Liver (tissue), 3 donors: ENCODE measurements at regions not wholly inside any gene's neighbourhood (a gene's known extent, or its start where the extent isn't known, plus 50 kb on each side); places are given as distances from the start of the nearest gene placed in this dataset.
"Not testable (repeated sequence)": the region's sequence is repeated elsewhere in the genome, so short reads cannot be mapped to it uniquely, and the experiment has no call there.

Source experiments
- CTCF ChIP-seq: fragments of 150-350 bp; IDR thresholded peaks from 2 replicates; pipeline ENCODE4 v1.5.1; 2017; ENCODE audit warnings: improper control_type of control experiment, low read depth, low read length; ENCODE audit not compliant: missing input control
- RAD21 ChIP-seq, 2 donors: IDR thresholded peaks; 2 replicates each; pipeline ENCODE4 v1.6.1; 2016; ENCODE audit warnings: antibody characterized with exemption in 2 of 2, mild to moderate bottlenecking in 2 of 2
- TAF1 ChIP-seq: conservative IDR thresholded peaks from 2 replicates; pipeline ENCODE4 v1.6.1; 2016; ENCODE audit warnings: antibody characterized with exemption, mild to moderate bottlenecking
- donor health status: healthy.
- donor health status: healthy.

GRCh38 chrY:9757488-9757887 lies 229.8 kb downstream of the TSPY10 start:
- not testable (repeated sequence) for TF ChIP-seq TAF1; RAD21 (IDR thresholded peaks at IDR 0.05); CTCF
